ENCODE measurements at regions not wholly inside any gene's neighbourhood (a gene's known extent, or its start where the extent isn't known, plus 50 kb on each side); places are given as distances from the start of the nearest gene placed in this dataset.

- TF ChIP-seq CTCF (IDR thresholded peaks at IDR 0.05; ENCODE audit: low read depth, low read length), result no peak
- no peak for TF ChIP-seq POLR2A (IDR thresholded peaks at IDR 0.05; ENCODE audit: extremely low read depth, insufficient read length)
These were observed 255.4 kb downstream of the SDHAF3 start for GRCh38 chr7:97372882-97373281.

Data from NB4 (cell line).